Fibroblast of skin of abdomen (primary cell): ENCODE measurements at regions not wholly inside any gene's neighbourhood (a gene's known extent, or its start where the extent isn't known, plus 50 kb on each side); places are given as distances from the start of the nearest gene placed in this dataset.
A peak's percentile ranks its signal among the peaks of the same experiment; 100 is the strongest.
"Not testable (repeated sequence)": the region's sequence is repeated elsewhere in the genome, so short reads cannot be mapped to it uniquely, and the experiment has no call there.

Experiments
- DNase-seq: peaks from one replicate; pipeline ENCODE4 v3.0.0-alpha.2; 2013

DNA sequence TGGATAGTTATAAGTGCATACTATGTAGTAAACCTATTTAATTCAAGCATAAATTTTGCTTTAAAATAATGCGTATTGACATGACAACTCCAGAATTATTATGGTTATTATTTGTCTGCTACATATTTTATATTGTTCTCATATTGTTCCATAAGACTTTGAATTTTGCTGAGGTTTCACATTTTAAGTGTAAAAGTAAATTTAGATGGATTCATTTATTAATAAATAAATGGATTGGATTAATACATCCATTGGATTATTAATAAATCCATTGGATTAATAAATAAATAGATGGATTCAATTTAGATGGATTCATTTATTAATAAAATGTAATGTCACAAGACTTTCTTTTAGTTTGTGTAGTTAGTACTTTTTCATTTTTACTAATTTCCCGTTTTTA is 1768.0 kb upstream of the PCDH10 start:
- DNase-seq = no peak

DNA sequence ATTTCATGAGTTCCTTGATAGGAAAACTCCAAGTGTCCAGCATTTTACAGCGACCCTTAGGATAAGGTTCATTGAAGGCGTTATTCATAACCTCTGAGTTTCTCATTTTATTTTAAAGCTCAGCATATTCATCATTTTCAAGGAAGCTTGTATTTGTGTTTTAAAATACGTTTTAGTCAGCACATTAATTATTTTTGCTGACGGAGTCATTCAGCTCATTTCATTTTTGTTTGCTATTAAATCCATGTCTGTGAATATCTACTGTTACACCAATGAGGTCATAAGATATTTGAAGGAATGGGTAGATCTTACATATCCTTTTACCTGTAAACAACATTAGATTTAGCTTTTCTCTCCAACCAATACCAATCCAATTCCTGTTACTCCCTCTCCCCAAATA is 1766.3 kb upstream of the PCDH10 start:
- DNase-seq = no peak

DNA sequence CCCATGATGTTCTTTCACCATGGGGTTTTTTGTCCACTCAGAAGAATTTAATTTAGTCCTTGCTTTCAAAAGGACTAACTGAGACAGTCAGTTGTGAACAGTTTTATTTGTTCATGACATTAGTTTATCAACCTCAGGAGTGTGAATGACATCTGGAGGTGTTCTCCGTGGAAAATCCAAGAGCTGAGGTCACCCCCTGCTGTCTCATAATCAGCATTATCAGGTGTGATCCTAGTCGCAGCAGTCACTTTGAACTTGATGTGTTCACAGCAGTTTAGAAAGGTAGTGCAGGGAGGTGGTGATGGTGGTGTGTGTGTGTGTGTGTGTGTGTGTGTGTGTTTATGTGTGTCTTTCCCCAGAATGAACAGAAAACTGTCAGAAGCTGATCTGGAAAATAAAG is 1760.8 kb upstream of the PCDH10 start:
- DNase-seq = no peak

DNA sequence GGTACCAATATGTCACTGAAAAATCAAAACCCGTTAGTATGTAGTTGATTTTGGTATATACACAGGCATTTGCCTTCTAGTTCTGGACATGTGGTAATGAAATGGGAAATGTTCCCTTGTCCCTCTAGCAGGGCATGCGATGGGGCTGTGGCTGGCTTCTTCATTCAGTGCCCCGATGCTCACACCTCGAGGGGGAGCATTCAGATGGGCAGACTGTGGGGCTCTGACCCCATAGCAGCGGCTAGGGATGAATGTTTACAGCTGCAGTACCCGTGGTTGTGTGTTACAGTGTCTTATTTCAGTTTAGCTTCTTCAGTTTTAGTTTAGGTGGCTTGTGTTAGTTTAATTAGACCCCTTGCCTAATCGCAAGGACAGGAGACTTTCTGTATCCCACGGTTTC is 1741.0 kb upstream of the PCDH10 start:
- DNase-seq = no peak

DNA sequence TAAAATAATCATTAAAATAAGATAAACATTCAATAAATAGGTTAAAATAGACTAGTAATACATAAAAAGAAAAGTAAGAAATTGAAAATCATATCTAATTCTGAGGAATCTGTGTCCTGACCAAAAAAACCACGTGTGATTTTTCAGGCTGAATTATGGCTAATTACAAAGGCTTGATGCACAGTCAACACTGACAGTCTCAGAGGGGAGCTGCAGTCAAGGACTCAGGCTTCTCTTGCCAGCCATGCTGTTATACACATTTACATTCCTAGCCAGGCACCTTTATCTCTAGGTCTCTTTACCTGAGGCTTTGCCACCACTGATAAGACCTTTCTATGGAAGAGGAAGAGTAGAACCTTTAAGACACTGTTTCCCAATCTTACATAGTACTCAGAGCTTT is 1737.7 kb upstream of the PCDH10 start:
- DNase-seq = no peak

DNA sequence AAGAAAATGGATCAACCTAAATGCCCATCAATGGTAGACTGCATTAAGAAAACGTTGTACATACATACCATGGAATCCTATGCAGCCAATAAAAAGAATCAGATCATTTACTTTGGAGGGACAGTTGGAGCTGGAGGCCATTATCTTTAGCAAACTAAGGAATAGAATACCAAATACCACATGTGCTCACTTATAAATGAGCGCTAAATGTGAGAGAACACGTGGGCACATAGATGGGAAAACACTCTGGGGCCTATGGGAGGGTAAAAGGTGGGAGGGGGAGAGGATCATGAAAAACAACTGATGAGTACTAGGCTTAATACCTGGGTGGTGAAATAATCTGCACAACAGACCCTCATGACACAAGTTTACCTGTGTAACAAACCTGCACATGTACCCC is 1729.9 kb upstream of the PCDH10 start:
- DNase-seq = no peak

DNA sequence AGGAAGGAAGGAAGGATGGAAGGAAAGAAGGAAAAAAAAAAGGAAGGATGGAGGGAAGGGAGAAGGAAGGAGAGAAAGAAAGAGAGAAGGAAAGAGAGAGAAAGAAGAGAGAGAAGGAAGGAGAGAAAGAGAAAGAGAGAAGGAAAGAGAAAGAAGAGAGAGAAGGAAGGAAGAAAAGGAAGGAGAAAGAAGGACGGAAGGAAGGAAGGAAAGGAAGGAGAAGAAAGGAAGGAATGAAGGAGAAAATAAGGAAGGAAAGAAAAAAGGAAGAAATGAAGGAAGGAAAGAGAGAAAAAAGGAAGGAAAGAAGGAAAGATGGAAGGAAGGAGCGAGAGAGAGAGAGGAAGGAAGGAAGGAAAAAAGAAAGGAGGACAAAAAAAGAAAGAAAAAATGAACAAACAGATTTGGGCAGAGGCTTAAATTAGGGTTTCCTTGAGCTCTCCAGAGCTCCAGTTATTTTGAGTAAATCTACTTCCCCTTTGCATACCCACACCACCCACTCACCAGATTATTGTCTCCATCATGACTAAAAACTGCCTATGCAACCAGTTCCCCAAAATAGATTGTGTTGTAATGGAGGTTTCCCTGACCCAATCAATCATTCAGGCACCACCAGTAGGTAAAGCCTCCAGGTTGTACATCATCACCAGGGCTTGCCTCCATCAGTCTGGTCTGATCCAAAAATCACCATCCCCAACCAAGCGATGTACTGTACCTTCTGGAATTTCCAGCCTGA is 1722.9 kb upstream of the PCDH10 start:
- no peak for DNase-seq

DNA sequence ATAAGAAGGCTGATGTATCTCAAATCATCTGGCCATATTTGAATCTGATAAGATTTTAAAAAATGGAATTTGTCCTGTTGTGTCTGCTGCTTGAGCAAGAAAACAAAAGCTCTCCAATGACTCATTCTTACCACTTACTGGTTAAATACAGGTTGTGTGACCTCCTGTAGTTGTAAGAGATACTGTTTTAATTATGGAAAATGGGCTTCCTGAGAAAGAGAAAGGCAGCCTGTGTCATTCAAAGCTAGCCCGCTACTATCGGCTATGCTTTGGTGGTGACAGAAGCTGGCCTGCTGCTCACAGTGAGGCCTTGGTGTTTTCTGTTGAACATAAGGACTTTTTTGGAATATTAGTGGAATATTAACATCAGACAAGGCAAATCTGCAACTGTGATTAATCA is 1722.1 kb upstream of the PCDH10 start:
- DNase-seq = no peak

DNA sequence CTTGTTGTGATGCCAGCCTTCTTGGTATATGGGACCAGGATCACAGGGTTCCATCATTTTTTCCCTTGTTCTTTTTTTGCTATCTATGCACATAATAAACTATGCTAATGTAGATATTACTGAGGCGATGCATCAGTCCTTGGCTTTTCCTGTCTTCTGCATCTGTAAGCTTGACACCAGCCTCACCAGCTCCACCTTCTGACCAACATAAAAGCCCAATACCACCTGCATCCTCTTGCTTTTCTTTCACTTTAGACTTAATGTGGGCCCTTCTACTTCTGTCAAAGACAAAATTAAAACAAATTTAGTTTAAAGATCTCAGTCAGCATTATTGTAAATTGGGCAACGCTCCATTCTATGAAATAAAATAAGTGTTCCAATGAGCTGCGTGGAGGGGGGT is 1718.8 kb upstream of the PCDH10 start:
- no peak for DNase-seq

DNA sequence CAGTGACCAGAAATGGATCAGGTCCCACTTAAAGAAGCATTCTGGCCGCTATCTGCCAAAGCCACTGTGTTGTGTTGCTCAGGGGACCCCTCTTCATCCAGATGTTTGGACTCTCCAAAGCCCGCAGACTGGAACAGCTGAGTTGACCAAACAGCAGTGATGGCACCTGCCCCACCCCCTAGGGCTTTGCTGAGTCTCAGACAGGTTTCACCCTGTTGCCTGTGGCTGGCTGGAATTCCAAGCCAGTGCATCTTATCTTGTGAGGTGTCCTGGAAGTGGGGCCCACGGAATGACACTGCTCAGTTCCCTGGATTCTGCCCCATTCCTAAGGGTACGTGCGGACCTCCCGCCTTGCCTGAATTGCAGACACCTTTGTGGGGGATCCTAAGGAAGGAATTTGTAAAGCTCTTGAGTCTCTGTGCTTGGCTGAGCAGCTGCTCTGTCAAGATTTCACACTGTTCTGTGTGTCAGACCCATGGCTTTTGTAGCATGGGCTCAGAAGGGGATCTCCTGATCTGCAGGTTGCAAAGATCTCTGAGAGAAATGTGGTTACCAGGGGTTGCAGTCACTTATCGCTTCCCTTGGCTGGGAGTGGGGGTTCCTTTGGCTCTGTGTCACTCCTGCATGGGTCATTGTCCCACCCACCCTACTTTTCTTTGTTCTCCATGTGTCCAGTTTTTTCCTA is 1707.9 kb upstream of the PCDH10 start:
- no peak for DNase-seq

DNA sequence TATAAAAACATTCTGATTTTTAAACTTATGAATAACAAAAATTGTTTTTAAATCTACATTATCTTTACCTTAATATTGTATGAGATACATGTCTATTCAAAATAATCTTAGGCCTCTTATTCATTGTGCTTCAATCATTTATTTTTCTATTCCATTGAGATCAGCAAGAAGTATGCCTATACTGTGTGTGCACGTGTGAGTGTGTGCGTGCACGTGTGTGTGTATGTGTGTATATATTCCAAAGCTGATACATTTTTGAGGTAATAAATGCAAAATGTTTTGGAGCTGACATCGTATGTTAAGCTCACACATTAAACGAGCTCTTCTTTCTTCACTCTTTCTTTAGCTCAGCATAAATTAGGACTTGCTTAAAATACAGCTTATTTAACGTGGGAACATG is 1701.2 kb upstream of the PCDH10 start:
- no peak for DNase-seq

DNA sequence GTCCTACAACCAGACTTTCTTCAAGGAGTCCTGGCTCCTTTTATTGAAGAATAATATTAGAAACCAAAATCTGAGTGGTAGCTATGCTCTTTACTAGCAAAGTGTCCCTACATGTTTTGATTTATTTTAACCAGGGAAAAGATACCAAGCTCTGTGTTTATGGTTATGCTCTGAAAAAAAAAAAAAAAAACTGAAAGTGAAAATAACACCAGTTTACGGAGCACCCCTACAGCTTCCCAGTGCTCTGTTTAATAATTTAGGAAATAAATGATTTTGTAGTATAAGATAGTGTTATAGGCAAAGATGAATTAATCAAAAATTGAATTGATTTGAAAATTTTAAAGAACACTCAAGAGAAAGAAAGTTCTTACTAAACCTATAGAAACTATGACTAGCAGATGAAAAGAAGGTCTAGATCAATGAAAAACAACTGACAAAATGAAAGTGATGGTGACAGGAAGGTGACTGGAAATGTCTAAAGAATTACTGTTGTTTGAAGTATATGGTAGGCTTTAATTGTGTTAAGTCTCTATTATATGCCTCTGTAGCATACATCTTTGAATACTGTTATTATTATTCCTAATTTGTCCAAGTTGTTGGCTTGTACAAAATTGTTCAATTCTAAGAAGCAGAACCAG is 1698.4 kb upstream of the PCDH10 start:
- no peak for DNase-seq

DNA sequence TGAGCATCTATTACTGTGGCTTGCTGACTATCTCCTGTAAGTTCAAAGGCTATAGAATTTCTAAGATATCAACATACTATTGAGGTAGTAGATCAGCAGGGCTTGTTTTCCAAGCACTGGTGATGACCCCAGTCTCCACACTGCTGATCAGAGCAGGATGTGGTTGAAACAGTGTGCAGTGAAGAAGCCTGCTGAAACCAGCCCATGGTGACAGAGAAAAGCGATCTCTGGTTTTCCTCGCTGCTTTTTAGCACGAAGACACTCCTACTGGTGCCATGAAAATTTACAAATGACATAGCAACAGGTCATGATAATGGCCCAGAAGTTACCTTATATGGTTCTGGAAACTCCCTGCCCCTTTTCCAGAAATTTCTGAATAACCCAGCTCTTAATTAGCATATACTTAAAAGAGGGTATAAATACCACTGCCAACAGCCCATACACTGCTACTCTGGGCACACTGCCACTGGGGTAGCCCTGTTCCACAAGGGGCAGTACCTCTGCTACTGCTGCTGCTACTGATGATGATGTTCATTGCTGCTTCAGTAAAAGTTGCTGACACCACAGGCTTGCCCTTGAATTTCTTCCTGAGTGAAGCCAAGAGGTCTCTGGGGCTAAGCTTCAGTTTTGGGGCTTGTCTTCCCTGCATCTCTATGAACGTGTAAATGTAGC is 1689.5 kb upstream of the PCDH10 start:
- DNase-seq = no peak

DNA sequence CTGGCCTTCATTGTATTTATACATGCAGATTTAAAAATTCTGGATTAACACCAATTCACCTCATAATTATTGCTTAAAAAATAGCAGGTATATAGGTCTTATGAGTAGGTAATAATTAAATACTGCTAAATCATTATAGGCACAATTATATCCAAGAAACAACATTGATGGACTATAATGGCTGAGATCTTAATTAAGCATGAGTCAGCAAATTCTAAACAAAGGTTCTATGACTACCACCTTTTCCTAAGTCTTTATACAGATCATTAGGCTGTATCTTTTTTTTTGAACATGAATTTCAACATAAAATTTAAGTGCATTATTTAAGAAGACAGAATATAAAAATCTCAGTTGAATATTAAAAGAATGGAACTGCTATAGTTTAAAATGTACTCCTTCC is 1678.7 kb upstream of the PCDH10 start:
- DNase-seq = no peak

DNA sequence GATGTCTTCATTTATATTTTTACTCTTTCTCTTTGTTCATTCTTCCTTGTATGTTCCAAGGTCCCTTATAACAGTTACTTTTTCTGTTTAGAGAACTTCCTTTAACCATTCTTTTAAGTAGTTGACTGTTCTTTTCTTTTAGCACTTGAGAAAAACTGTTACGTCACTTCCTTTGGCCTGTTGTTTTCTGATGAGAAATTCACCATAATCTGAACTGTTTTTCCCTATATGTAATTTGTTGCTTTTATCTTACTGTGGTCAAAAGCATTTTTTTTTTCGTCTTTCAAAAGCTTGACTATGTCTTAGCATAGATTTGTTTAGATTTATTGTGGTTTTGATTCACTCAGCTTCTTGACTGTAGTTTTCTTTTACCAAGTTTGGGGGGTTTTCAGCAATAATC is 1660.3 kb upstream of the PCDH10 start:
- DNase-seq = no peak

DNA sequence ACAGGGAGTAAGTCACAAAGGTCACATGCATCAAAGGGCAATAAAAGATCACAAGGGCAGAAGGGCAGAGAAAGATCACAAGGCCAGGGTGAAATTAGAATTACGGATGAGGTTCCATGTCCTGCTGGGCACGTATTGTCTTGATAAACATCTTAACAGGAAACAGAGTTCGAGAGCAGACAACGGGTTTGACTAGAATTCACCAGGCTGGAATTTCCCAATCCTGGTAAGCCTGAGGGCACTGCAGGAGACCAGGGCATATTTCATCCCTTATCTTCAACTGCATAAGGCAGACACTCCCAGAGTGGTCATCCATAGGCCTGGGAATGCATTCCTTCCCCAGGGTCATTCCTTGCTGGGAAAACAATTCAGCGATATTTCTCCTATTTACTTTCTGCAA is 1652.9 kb upstream of the PCDH10 start:
- DNase-seq = not testable (repeated sequence)

DNA sequence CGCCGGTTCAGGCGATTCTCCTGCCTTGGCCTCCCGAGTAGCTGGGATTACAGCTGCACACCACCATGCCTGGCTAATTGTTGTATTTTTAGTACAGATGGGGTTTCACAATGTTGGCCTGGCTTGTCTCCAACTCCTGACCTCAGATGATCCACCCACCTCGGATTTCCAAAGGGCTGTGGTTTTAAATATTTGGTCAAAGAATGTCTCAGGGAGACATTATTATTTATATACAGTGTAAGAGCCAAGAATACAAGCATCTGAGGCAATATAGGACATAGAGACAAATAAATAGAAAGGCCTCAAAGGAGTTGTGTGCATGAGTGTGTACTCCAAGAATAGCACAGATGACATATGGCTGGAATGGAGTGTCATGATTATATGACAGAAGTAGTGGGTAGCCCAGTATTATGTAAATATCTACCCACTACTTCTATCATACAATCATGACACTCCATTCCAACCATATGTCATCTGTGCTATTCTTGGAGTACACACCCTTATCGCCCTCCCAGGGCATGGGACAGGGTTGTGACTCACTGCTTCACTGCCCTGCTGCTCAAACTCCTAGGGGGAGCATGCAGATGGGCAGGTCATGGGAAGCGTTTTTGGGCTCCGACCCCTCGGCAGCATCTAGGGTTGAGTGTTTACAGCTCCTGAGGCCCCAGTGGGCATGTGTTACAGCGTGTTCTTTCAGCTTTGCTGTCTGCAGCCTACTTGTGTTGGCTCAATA is 1649.8 kb upstream of the PCDH10 start:
- peak; percentile 89 for DNase-seq

DNA sequence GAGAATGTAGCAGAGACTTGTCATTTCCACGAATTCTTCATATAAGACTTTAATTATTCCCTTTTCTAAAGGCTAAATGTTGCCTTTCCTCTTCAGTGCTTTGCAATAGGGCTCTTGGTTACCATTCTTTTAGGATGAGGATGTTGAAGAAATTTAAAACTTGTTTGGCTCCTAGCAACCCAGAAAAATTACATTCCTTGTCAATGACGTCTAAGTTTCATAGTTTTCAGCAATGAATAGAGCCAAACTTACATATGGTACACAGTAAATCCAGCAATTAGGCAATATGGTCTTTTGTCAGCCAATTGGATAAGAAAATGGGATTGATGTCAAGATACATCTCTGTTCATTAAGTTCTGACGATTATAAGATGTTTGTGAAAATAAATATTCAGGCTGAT is 1639.6 kb upstream of the PCDH10 start:
- peak; percentile 79 for DNase-seq

DNA sequence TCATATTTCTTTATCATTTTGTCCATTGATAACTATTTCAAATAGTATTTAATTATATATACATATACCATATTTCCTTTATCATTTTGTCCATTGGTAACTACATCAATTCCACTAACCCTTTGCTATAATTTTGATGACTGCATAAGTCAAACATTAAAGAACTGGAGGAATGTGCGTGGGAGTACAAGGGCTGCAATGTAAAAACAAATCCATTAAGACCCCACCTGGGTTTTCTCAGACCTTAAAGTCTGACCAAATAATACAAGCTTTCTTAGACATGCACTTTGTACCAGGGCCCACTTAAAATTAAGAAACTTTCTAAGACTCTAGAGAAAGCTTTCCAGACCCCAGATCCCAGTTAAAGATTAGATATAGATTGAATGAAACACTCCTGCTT is 1622.4 kb upstream of the PCDH10 start:
- no peak for DNase-seq

DNA sequence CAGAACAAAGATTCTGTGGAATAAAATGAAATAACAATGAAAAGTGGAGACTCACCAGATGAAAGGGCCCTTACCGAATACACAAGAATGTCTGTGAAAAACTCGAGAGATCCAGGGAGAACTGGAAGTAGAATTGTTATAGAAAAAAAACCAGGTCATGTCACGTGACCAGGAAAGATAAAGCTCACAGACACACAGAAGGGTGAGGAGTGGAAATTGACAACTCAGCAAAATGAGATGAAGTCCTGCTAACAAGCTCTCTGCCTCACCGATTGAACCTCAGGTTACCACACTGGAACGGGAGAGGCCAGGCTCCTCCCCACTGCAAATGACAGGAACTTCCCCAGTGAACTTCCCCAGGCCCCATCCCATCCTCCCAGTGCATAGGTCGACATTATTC is 1618.0 kb upstream of the PCDH10 start:
- DNase-seq = no peak

DNA sequence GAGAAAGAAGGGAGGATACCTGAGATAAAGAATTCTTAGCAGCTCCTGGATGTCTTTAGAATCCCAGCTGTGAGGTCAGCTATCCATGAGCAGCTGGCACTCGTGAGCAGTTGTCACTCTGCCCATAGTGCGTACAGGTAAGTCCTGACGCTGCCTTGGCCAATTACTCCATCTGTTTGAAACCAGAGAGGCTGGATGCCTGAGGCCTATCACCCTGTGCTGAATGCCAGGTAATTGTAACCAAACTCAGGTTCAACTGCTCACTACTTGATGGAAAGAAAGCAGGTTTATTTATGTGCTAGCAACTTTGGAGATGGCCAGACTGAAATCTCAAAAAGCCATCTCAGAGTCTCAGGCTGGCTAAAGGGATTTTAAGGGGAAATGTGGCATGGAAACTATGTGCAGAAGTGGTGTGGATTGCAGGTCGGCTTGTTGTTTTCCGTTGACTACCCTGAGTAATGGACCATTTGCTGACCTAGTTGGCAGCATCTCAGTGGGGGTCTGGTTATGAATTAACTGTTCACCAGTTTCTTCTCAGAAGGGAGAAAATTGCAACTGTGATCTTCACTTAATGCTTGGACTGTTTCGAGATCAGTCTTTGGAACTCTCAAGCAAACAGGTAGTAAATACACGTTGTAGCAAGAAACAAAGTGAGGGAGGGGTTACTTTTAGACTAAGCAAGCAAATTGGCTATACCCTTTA is 1614.0 kb upstream of the PCDH10 start:
- no peak for DNase-seq

DNA sequence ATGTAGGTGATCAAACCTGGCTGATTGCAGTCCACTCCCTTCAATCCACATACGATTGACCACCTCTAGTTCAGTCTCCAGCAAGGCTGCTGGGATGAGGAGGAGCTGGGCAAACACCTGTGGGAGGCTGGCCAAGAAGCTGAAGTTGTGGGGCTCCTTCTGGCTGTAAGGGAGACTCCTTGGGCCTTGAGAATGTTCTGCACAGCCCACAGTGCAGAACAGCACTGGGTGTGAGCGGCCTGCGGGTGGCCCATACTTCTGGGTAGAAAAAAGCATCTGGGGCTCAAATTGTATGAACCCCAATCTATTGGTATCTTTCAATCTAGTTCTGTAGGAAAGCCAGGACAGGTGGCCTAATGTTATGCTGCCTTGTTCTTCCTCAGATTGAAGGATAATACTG is 1608.8 kb upstream of the PCDH10 start:
- DNase-seq = no peak
